OCI-LY7 (cell line): ENCODE measurements at regions not wholly inside any gene's neighbourhood (a gene's known extent, or its start where the extent isn't known, plus 50 kb on each side); places are given as distances from the start of the nearest gene placed in this dataset.

ENCODE experiments used
- CTCF ChIP-seq: fragments of 200-600 bp; sonication (generic); conservative IDR thresholded peaks from 2 replicates; pipeline ENCODE4 v1.5.1; 2014; ENCODE audit warnings: mild to moderate bottlenecking, antibody characterized with exemption, low read length, moderate library complexity, mixed read lengths
- EZH2phosphoT487 ChIP-seq: fragments of 200-600 bp; sonication (generic); IDR thresholded peaks from 2 replicates; pipeline ENCODE4 v1.6.1; 2018; ENCODE audit warnings: low read depth, borderline replicate concordance, mild to moderate bottlenecking, mixed run types, antibody characterized with exemption, low read length, moderate library complexity, mixed read lengths

- TF ChIP-seq CTCF (no peak), EZH2phosphoT487 (no peak)
Measured at GRCh38 chr10:28850784-28851183, 173.5 kb downstream of the BAMBI start.
